ENCODE measurements at regions not wholly inside any gene's neighbourhood (a gene's known extent, or its start where the extent isn't known, plus 50 kb on each side); places are given as distances from the start of the nearest gene placed in this dataset.

DNA sequence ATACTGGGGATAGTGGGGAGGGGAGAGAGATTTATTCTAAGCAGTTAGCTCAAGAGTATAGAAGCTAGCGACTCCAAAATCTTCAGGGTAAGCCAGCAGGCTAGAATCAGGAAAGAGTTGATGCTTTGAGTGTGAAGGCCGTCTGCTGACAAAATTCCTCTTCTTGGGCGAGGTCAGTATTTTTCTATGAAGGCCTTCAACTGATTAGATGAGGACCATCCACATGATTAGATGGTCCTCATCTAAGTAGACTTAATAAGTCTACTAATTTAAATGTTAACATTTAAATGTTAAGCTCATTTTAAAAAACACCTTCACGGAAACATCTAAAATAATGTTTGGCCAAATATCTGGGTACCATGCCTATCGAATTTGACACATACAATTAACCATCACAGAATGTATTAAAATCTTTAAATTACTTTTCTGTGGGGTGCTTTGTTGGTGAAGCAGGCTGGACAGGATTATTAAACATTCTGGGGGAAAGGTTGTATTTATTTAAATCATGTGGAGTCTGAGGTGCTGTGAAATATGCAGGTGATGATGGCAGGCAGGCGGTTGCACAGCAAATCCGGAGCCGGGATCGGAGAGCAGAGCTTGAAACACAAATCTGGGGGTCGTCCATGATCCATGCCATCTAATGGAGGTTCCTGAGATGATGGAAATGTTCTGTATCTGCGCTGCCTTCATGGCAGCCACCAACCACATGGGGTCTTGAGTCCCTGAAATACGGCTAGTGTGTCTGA is 49.8 kb upstream of the ADORA2B start:
- no peak for DNase-seq (ENCODE audit: low read depth)
